NB4 (cell line): ENCODE measurements at regions not wholly inside any gene's neighbourhood (a gene's known extent, or its start where the extent isn't known, plus 50 kb on each side); places are given as distances from the start of the nearest gene placed in this dataset.

ENCODE experiments used
- CTCF ChIP-seq: IDR thresholded peaks from one replicate; pipeline ENCODE4 v1.5.1; 2012; ENCODE audit warnings: low read depth, low read length
- MAX ChIP-seq: IDR thresholded peaks from 2 replicates; pipeline ENCODE4 v1.6.1; 2011; ENCODE audit warnings: low read depth, low read length
- MYC ChIP-seq: IDR thresholded peaks from 2 replicates; pipeline ENCODE4 v1.6.1; 2011; ENCODE audit warnings: low read depth, low read length
- POLR2A ChIP-seq: IDR thresholded peaks from 2 replicates; pipeline ENCODE4 v1.6.1; 2011; ENCODE audit warnings: mild to moderate bottlenecking; ENCODE audit not compliant: insufficient read length; ENCODE audit errors: extremely low read depth

- TF ChIP-seq CTCF (no peak), POLR2A (no peak), MYC (no peak), MAX (no peak)
Observed at GRCh38 chr13:111960152-111960772, 106.7 kb upstream of the SOX1 start.
